ENCODE measurements at regions not wholly inside any gene's neighbourhood (a gene's known extent, or its start where the extent isn't known, plus 50 kb on each side); places are given as distances from the start of the nearest gene placed in this dataset.
"Not testable (repeated sequence)": the region's sequence is repeated elsewhere in the genome, so short reads cannot be mapped to it uniquely, and the experiment has no call there.

GRCh38 chr7:63046612-63047011, 952.0 kb upstream of the ZNF722 start:
- DNase-seq = no peak
- no peaks in the 10 kb centered on the region for H3K36me3 ChIP-seq (replicated peaks)
- TF ChIP-seq CTCF (IDR thresholded peaks at IDR 0.05; ENCODE audit: low read depth, low read length, missing control alignments) = no peak
- in situ Hi-C loops (cut with HindIII; ENCODE audit: low pct_ligation_motif_present, low sequenced_read_pairs) = no loop called here
- H3K4me3 ChIP-seq (ENCODE audit: low read depth, low read length) = no peak overlapping the region
- H3K27me3 ChIP-seq (replicated peaks) = no peaks in the 10 kb centered on the region
- H3K27ac ChIP-seq = no peak overlapping the region

GRCh38 chr7:63047061-63047460, 951.6 kb upstream of the ZNF722 start:
- TF ChIP-seq CTCF (IDR thresholded peaks at IDR 0.05; ENCODE audit: low read depth, low read length, missing control alignments) = no peak
- no peak overlapping the region for H3K27ac ChIP-seq
- no peaks in the 10 kb centered on the region for H3K27me3 ChIP-seq (replicated peaks)
- in situ Hi-C loops (cut with HindIII; ENCODE audit: low pct_ligation_motif_present, low sequenced_read_pairs) = no loop called here
- no peaks in the 10 kb centered on the region for H3K36me3 ChIP-seq (replicated peaks)
- no peak overlapping the region for H3K4me3 ChIP-seq (ENCODE audit: low read depth, low read length)
- DNase-seq = no peak

- in situ Hi-C loops (cut with HindIII; ENCODE audit: low pct_ligation_motif_present, low sequenced_read_pairs) = no loop called here
- no peak overlapping the region for H3K27ac ChIP-seq
- TF ChIP-seq CTCF (IDR thresholded peaks at IDR 0.05; ENCODE audit: low read depth, low read length, missing control alignments) = no peak
- no peak for DNase-seq
- no peak overlapping the region for H3K4me3 ChIP-seq (ENCODE audit: low read depth, low read length)
- H3K27me3 ChIP-seq (replicated peaks) = no peaks in the 10 kb centered on the region
- H3K36me3 ChIP-seq (replicated peaks) = no peaks in the 10 kb centered on the region
These were observed 951.1 kb upstream of the ZNF722 start for GRCh38 chr7:63047546-63047945.

GRCh38 chr7:63054191-63054661, 944.4 kb upstream of the ZNF722 start:
- H3K27me3 ChIP-seq (replicated peaks) = no peaks in the 10 kb centered on the region
- in situ Hi-C loops (cut with HindIII; ENCODE audit: low pct_ligation_motif_present, low sequenced_read_pairs) = no loop called here
- H3K27ac ChIP-seq = no peak overlapping the region
- H3K36me3 ChIP-seq (replicated peaks) = no peaks in the 10 kb centered on the region
- no peak overlapping the region for H3K4me3 ChIP-seq (ENCODE audit: low read depth, low read length)
- no peak for TF ChIP-seq CTCF (IDR thresholded peaks at IDR 0.05; ENCODE audit: low read depth, low read length, missing control alignments)
- no peak for DNase-seq

GRCh38 chr7:63057265-63057664, 941.4 kb upstream of the ZNF722 start:
- H3K27ac ChIP-seq = no peak overlapping the region
- H3K36me3 ChIP-seq (replicated peaks) = no peaks in the 10 kb centered on the region
- no peaks in the 10 kb centered on the region for H3K27me3 ChIP-seq (replicated peaks)
- no peak for DNase-seq
- H3K4me3 ChIP-seq (ENCODE audit: low read depth, low read length) = no peak overlapping the region
- in situ Hi-C loops (cut with HindIII; ENCODE audit: low pct_ligation_motif_present, low sequenced_read_pairs) = no loop called here
- no peak for TF ChIP-seq CTCF (IDR thresholded peaks at IDR 0.05; ENCODE audit: low read depth, low read length, missing control alignments)

GRCh38 chr7:63060701-63061100, 937.9 kb upstream of the ZNF722 start:
- H3K27me3 ChIP-seq (replicated peaks); in situ Hi-C loops (cut with HindIII; ENCODE audit: low pct_ligation_motif_present, low sequenced_read_pairs); DNase-seq: not testable (repeated sequence)

More at GRCh38 chr7:63060701-63061100, 937.9 kb upstream of the ZNF722 start:
- H3K4me3 ChIP-seq (ENCODE audit: low read depth, low read length); H3K36me3 ChIP-seq (replicated peaks); H3K27ac ChIP-seq: not testable (repeated sequence)

Data from brain microvascular endothelial cell (primary cell).